GM12878 (cell line): ENCODE measurements at regions not wholly inside any gene's neighbourhood (a gene's known extent, or its start where the extent isn't known, plus 50 kb on each side); places are given as distances from the start of the nearest gene placed in this dataset.

Source experiments
- ATAC-seq: fragments of 200-7000 bp; cut with Tn5 transposase; 3 replicates; pipeline ENCODE4 v1.9.1; 2020; ENCODE audit warnings: mild to moderate bottlenecking, moderate library complexity
- BruUV-seq: library from RNA; stranded (reverse); fragments of 400-500 nt; replicated peaks from 2 replicates; lab custom pipeline; 2021; lab: Mats Ljungman, UMichigan
- CTCF ChIA-PET: fragments of 300-600 bp; sonication (Branson Sonifier 250); formaldehyde crosslinking; extraction: SDS; loops from one replicate; lab custom pipeline; 2021; ENCODE audit warnings: inconsistent platforms; lab: Yijun Ruan, JAX
- POLR2A ChIA-PET: fragments of 350-600 bp; formaldehyde crosslinking; extraction: SDS; loops from one replicate; lab custom pipeline; 2021; ENCODE audit warnings: inconsistent platforms; lab: Charles Lee
- RAD21 ChIA-PET: fragments of 300-600 bp; sonication (Branson Sonifier 250); formaldehyde crosslinking; loops from one replicate; lab custom pipeline; 2023; ENCODE audit warnings: antibody characterized with exemption; ENCODE audit not compliant: unreplicated experiment; lab: Charles Lee
- SMC1A ChIA-PET: fragments of 300-600 bp; sonication (Branson Sonifier 250); formaldehyde crosslinking; loops from one replicate; lab custom pipeline; 2023; ENCODE audit not compliant: unreplicated experiment, uncharacterized antibody; lab: Charles Lee
- DNase-seq: peaks from one replicate; pipeline ENCODE4 v3.0.0-alpha.2; 2011; ENCODE audit warnings: low read depth, low spot score
- FAIRE-seq: peaks from 3 replicates; lab custom pipeline; 2011; peaks lifted over from hg19 to GRCh38; lab: Jason Lieb, UNC
- H2AFZ ChIP-seq: 2 replicates; pipeline ENCODE4 v1.6.0; 2011; ENCODE audit warnings: low read depth, low read length, control low read depth; ENCODE audit not compliant: control insufficient read depth
- H3K27ac ChIP-seq: 2 replicates; pipeline ENCODE4 v1.5.1; 2011; ENCODE audit warnings: control low read depth; ENCODE audit not compliant: control insufficient read depth, insufficient read depth
- H3K27me3 ChIP-seq, 2 experiments: replicated peaks in 1 of 2; 2 replicates each; pipeline versions ENCODE4 v1.6.0 to v1.6.1; 2011; ENCODE audit warnings: low read length in 1 of 2; ENCODE audit not compliant: control insufficient read depth in 2 of 2, insufficient read depth in 2 of 2
- H3K36me3 ChIP-seq, 2 experiments: 2 replicates each; pipeline ENCODE4 v1.5.1; 2011; ENCODE audit warnings: low read length in 1 of 2; ENCODE audit not compliant: control insufficient read depth in 2 of 2, insufficient read depth in 2 of 2
- H3K4me1 ChIP-seq: 2 replicates; pipeline ENCODE4 v1.6.1; 2011; ENCODE audit warnings: mild to moderate bottlenecking, low read length, moderate library complexity, mixed read lengths; ENCODE audit not compliant: control insufficient read depth, insufficient read depth
- H3K4me2 ChIP-seq: 2 replicates; pipeline ENCODE4 v1.6.0; 2011; ENCODE audit warnings: control low read depth; ENCODE audit not compliant: control insufficient read depth, insufficient read depth
- H3K4me3 ChIP-seq: fragments of 200-600 bp; sonication (generic); 2 replicates; pipeline ENCODE4 v1.5.1; 2016
- H3K79me2 ChIP-seq: 2 replicates; pipeline ENCODE4 v1.6.0; 2011; ENCODE audit warnings: low read length; ENCODE audit not compliant: control insufficient read depth, insufficient read depth
- H3K9ac ChIP-seq: 2 replicates; pipeline ENCODE4 v1.8.0; 2011; ENCODE audit warnings: low read length, control low read depth, mixed read lengths; ENCODE audit not compliant: control insufficient read depth, insufficient read depth
- H3K9me3 ChIP-seq: replicated peaks from 3 replicates; pipeline ENCODE4 v1.5.1; 2011; ENCODE audit warnings: mild to moderate bottlenecking, low read length; ENCODE audit not compliant: control insufficient read depth, insufficient read depth
- H4K20me1 ChIP-seq: 2 replicates; pipeline ENCODE4 v1.6.0; 2011; ENCODE audit not compliant: control insufficient read depth, insufficient read depth
- CEBPB ChIP-seq, 2 experiments: fragments of 150-350 bp in 1 of 2; IDR thresholded peaks; 2 replicates each; pipeline ENCODE4 v1.6.1; 2012 to 2014; ENCODE audit warnings: low read depth in 2 of 2, low read length in 2 of 2, borderline replicate concordance in 1 of 2, inconsistent platforms in 1 of 2
- CREM ChIP-seq: IDR thresholded peaks from 2 replicates; pipeline ENCODE4 v1.6.1; 2014; ENCODE audit warnings: antibody characterized with exemption, low read depth
- EED ChIP-seq: sonication (generic); IDR thresholded peaks from 2 replicates; pipeline ENCODE4 v1.6.1; 2016; ENCODE audit warnings: antibody characterized with exemption, low read depth
- KLF5 ChIP-seq: fragments of 450-650 bp; IDR thresholded peaks from 2 replicates; pipeline ENCODE4 v1.6.1; 2014; ENCODE audit warnings: mild to moderate bottlenecking; ENCODE audit not compliant: partially characterized antibody
- LARP7 ChIP-seq: fragments of 450-650 bp; IDR thresholded peaks from 2 replicates; pipeline ENCODE4 v1.6.1; 2017; ENCODE audit warnings: mild to moderate bottlenecking
- PML ChIP-seq: IDR thresholded peaks from 2 replicates; pipeline ENCODE4 v1.6.1; 2012; ENCODE audit warnings: low read length, inconsistent platforms
- RAD21 ChIP-seq: IDR thresholded peaks from 2 replicates; pipeline ENCODE4 v1.6.1; 2011; ENCODE audit warnings: mild to moderate bottlenecking, low read depth, low read length, moderate library complexity; ENCODE audit not compliant: insufficient read depth
- RUNX3 ChIP-seq: IDR thresholded peaks from 2 replicates; pipeline ENCODE4 v1.6.1; 2012; ENCODE audit warnings: low read length, inconsistent platforms
- SIN3A ChIP-seq: IDR thresholded peaks from 2 replicates; pipeline ENCODE4 v1.6.1; 2012; ENCODE audit warnings: low read depth, low read length, improper control_type of control experiment
- SUZ12 ChIP-seq: fragments of 200-600 bp; sonication (generic); IDR thresholded peaks from one replicate; pipeline ENCODE4 v1.6.1; 2018; ENCODE audit warnings: antibody characterized with exemption, mild to moderate bottlenecking; ENCODE audit not compliant: unreplicated experiment
- WRNIP1 ChIP-seq: IDR thresholded peaks from 2 replicates; pipeline ENCODE4 v1.6.1; 2011; ENCODE audit warnings: low read depth, low read length, improper control_type of control experiment, borderline replicate concordance
- ZBED1 ChIP-seq: IDR thresholded peaks from 2 replicates; pipeline ENCODE4 v1.6.1; 2016; ENCODE audit warnings: borderline replicate concordance
- WGBS: methylation state at CpG from one replicate; pipeline ENCODE4 v1.1.6; 2016; ENCODE audit warnings: low lambda C conversion rate; ENCODE audit not compliant: insufficient replicate concordance, insufficient coverage; ENCODE audit errors: missing lambda C conversion rate; 5-methylcytosine and 5-hydroxymethylcytosine counted together
- in situ Hi-C: fragments of 300-500 bp; cut with MboI; formaldehyde crosslinking; loops from 9 replicates; pipeline ENCODE4 v1.14.3; 2018; ENCODE audit warnings: mixed read lengths
- intact Hi-C: fragments of 100-400 bp; cut with micrococcal nuclease; formaldehyde crosslinking; loops from one replicate; pipeline ENCODE4 v1.14.2; 2022; ENCODE audit not compliant: unreplicated experiment
- TF ChIP-seq, protein P1 (sequence below): IDR thresholded peaks from 2 replicates; pipeline ENCODE4 v1.6.1; 2012; ENCODE audit warnings: mild to moderate bottlenecking, low read depth, low read length
- TF ChIP-seq, protein P2 (sequence below): fragments of 450-650 bp; IDR thresholded peaks from 2 replicates; pipeline ENCODE4 v1.6.1; 2016; ENCODE audit warnings: mild to moderate bottlenecking
- TF ChIP-seq, protein P3 (sequence below): fragments of 450-650 bp; conservative IDR thresholded peaks from 2 replicates; pipeline ENCODE4 v1.6.1; 2017; ENCODE audit warnings: mild to moderate bottlenecking, moderate library complexity

DNA sequence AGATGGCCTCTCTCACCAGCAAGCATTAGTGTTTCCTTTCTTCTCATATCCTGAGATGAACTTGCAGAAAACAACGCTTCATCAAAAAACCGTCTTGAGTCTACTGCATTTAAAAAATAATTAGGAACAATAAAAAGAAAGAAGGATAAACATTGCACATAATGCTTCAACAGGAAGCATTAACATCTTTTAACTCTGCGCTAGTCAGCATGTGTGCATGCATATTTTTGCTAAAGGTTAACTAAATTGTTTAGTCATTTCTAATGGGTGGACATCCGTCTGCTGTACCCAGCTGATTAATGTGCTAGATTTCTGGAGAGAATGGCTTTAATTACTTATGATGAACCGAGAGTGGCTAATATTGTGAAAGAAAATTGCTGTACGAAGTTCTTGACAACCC is 349.3 kb downstream of the SOX4 start (continued):
- TF ChIP-seq LARP7 = no peak
- TF ChIP-seq, protein P1, sequence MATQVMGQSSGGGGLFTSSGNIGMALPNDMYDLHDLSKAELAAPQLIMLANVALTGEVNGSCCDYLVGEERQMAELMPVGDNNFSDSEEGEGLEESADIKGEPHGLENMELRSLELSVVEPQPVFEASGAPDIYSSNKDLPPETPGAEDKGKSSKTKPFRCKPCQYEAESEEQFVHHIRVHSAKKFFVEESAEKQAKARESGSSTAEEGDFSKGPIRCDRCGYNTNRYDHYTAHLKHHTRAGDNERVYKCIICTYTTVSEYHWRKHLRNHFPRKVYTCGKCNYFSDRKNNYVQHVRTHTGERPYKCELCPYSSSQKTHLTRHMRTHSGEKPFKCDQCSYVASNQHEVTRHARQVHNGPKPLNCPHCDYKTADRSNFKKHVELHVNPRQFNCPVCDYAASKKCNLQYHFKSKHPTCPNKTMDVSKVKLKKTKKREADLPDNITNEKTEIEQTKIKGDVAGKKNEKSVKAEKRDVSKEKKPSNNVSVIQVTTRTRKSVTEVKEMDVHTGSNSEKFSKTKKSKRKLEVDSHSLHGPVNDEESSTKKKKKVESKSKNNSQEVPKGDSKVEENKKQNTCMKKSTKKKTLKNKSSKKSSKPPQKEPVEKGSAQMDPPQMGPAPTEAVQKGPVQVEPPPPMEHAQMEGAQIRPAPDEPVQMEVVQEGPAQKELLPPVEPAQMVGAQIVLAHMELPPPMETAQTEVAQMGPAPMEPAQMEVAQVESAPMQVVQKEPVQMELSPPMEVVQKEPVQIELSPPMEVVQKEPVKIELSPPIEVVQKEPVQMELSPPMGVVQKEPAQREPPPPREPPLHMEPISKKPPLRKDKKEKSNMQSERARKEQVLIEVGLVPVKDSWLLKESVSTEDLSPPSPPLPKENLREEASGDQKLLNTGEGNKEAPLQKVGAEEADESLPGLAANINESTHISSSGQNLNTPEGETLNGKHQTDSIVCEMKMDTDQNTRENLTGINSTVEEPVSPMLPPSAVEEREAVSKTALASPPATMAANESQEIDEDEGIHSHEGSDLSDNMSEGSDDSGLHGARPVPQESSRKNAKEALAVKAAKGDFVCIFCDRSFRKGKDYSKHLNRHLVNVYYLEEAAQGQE = no peak
- TF ChIP-seq, protein P2, sequence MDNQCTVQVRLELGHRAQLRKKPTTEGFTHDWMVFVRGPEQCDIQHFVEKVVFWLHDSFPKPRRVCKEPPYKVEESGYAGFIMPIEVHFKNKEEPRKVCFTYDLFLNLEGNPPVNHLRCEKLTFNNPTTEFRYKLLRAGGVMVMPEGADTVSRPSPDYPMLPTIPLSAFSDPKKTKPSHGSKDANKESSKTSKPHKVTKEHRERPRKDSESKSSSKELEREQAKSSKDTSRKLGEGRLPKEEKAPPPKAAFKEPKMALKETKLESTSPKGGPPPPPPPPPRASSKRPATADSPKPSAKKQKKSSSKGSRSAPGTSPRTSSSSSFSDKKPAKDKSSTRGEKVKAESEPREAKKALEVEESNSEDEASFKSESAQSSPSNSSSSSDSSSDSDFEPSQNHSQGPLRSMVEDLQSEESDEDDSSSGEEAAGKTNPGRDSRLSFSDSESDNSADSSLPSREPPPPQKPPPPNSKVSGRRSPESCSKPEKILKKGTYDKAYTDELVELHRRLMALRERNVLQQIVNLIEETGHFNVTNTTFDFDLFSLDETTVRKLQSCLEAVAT = no peak
- no peak for TF ChIP-seq SIN3A
- no peak for TF ChIP-seq RAD21
- TF ChIP-seq CREM = no peak

DNA sequence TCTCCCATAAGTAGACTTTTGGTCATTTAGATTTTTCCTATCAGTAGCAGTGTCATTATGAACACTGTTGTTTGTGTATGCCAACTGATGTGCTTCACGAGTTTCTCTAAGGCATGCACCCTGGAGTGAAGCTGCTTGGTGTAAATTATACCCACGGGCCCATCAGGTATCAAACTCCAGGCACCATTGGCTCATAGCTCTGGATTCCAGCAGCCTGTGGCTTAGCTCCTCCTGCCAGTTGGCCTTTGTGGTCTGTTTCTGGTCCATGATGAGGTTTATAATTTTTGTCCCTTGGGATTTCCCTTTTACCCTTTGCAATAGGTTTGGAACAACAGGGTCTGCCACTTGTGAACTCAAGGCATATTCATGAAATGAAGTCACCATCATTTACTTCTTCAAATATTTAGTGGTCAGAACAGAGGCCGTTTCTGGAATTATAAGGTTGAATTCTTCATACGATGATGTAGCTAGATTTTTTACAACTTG is 350.5 kb downstream of the PRL start:
- Histone ChIP-seq H3K9me3 (no peaks in the 10 kb centered on the region), H2AFZ (no peak overlapping the region), H3K27me3 (no peaks in the 10 kb centered on the region), H4K20me1 (no peaks in the 10 kb centered on the region), H3K9ac (no peak overlapping the region), H3K79me2 (no peaks in the 10 kb centered on the region), H3K4me2 (no peak overlapping the region), H3K27ac (no peak overlapping the region), H3K36me3 (no peaks in the 10 kb centered on the region), H3K4me1 (peaks cover 5% of the 10 kb centered on the region), H3K4me3 (no peak overlapping the region)
- DNase-seq (no peak), FAIRE-seq (no peak), ATAC-seq (no peak; the same call in 1 of the 3 replicates)
- in situ Hi-C loops = loop anchor here (25.0 kb wide), 1 partner anchor 1384 kb away; no protein-coding TSS in a partner anchor
- TF ChIP-seq RUNX3 (peak; percentile 52), PML (peak; percentile 43; the same call in 1 of the 2 replicates), WRNIP1 (no peak), ZBED1 (no peak), SUZ12 (no peak), KLF5 (no peak), CEBPB (IDR thresholded peaks at IDR 0.05; ENCODE audit: borderline replicate concordance in 1 of 2, low read depth in 2 of 2, low read length in 2 of 2) (no peak), EED (peak; percentile 45; the same call in 1 of the 2 replicates)
- TF ChIP-seq, protein P3, sequence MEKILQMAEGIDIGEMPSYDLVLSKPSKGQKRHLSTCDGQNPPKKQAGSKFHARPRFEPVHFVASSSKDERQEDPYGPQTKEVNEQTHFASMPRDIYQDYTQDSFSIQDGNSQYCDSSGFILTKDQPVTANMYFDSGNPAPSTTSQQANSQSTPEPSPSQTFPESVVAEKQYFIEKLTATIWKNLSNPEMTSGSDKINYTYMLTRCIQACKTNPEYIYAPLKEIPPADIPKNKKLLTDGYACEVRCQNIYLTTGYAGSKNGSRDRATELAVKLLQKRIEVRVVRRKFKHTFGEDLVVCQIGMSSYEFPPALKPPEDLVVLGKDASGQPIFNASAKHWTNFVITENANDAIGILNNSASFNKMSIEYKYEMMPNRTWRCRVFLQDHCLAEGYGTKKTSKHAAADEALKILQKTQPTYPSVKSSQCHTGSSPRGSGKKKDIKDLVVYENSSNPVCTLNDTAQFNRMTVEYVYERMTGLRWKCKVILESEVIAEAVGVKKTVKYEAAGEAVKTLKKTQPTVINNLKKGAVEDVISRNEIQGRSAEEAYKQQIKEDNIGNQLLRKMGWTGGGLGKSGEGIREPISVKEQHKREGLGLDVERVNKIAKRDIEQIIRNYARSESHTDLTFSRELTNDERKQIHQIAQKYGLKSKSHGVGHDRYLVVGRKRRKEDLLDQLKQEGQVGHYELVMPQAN = no peak
- no TSS peak for BruUV-seq
- WGBS = 50% methylated on average over 4 of the region's 4 CpGs
- ChIA-PET RAD21 (interaction anchor here (1.1 kb wide), 1 partner anchor 14 kb away, joined by 3 read pairs; no protein-coding TSS in a partner anchor), SMC1A (interaction anchor here (0.6 to 1.5 kb wide), 3 partner anchors 19 to 61 kb away, joined by 3 read pairs; no protein-coding TSS in a partner anchor), CTCF (interaction anchor here (0.6 to 0.8 kb wide), 2 partner anchors 9 to 70 kb away, joined by 3 to 4 read pairs; no protein-coding TSS in a partner anchor), POLR2A (no interaction called here)
- intact Hi-C loops = no loop called here
